ENCODE measurements at regions not wholly inside any gene's neighbourhood (a gene's known extent, or its start where the extent isn't known, plus 50 kb on each side); places are given as distances from the start of the nearest gene placed in this dataset.
"Not testable (repeated sequence)": the region's sequence is repeated elsewhere in the genome, so short reads cannot be mapped to it uniquely, and the experiment has no call there.

- H3K4me2 ChIP-seq (ENCODE audit: low read length, poor library complexity, severe bottlenecking); H2BK12ac ChIP-seq (ENCODE audit: low read length in 2 of 2); H3K27me3 ChIP-seq (ENCODE audit: control insufficient read depth in 1 of 2, insufficient read depth in 1 of 2, low read length in 2 of 2); H3K23ac ChIP-seq (ENCODE audit: low read length in 2 of 2); H2BK15ac ChIP-seq (ENCODE audit: low read depth, poor library complexity, severe bottlenecking); H3K9ac ChIP-seq (ENCODE audit: low read length); H3K36me3 ChIP-seq (ENCODE audit: control insufficient read depth in 1 of 2, insufficient read depth in 2 of 2, low read depth in 1 of 2, low read length in 2 of 2); H2AFZ ChIP-seq (ENCODE audit: low read depth, low read length); H3K4me1 ChIP-seq (ENCODE audit: control insufficient read depth, insufficient read depth, low read depth, low read length); H3K27ac ChIP-seq (ENCODE audit: low read length, poor library complexity, severe bottlenecking); H2BK5ac ChIP-seq (ENCODE audit: low read depth, low read length, poor library complexity, severe bottlenecking); H3K79me1 ChIP-seq (replicated peaks; ENCODE audit: low read length, poor library complexity, severe bottlenecking); H4K91ac ChIP-seq (ENCODE audit: low read length); H3K4ac ChIP-seq (ENCODE audit: low read depth in 1 of 2, low read length in 2 of 2); H3K14ac ChIP-seq (ENCODE audit: low read length in 2 of 2); H2AK5ac ChIP-seq (ENCODE audit: low read length, severe bottlenecking); H3K4me3 ChIP-seq (ENCODE audit: insufficient read depth in 1 of 2, low read depth in 1 of 2, low read length in 2 of 2); H4K8ac ChIP-seq (ENCODE audit: low read length); DNase-seq; H3K18ac ChIP-seq (ENCODE audit: low read depth in 1 of 2, low read length in 2 of 2); H3K9me3 ChIP-seq (ENCODE audit: control insufficient read depth, low read length); H2BK120ac ChIP-seq (ENCODE audit: low read depth, low read length): not testable (repeated sequence)
- whole genome bisulfite sequencing = 98% methylated on average over 25 of the region's 31 CpGs
These were observed 170.2 kb upstream of the NYAP2 start for GRCh38 chr2:225229346-225229745.

- H3K36me3 ChIP-seq (ENCODE audit: control insufficient read depth in 1 of 2, insufficient read depth in 2 of 2, low read depth in 1 of 2, low read length in 2 of 2) = no peaks in the 10 kb centered on the region
- H3K79me1 ChIP-seq (replicated peaks; ENCODE audit: low read length, poor library complexity, severe bottlenecking) = no peaks in the 10 kb centered on the region
- no peak overlapping the region for H2AK5ac ChIP-seq (ENCODE audit: low read length, severe bottlenecking)
- no peak overlapping the region for H3K4me3 ChIP-seq (ENCODE audit: insufficient read depth in 1 of 2, low read depth in 1 of 2, low read length in 2 of 2)
- H3K27ac ChIP-seq (ENCODE audit: low read length, poor library complexity, severe bottlenecking) = no peak overlapping the region
- H2BK120ac ChIP-seq (ENCODE audit: low read depth, low read length) = no peak overlapping the region
- no peak overlapping the region for H3K4ac ChIP-seq (ENCODE audit: low read depth in 1 of 2, low read length in 2 of 2)
- no peak overlapping the region for H2BK5ac ChIP-seq (ENCODE audit: low read depth, low read length, poor library complexity, severe bottlenecking)
- H2AFZ ChIP-seq (ENCODE audit: low read depth, low read length) = no peak overlapping the region
- no peaks in the 10 kb centered on the region for H3K4me1 ChIP-seq (ENCODE audit: control insufficient read depth, insufficient read depth, low read depth, low read length)
- no peak overlapping the region for H3K4me2 ChIP-seq (ENCODE audit: low read length, poor library complexity, severe bottlenecking)
- no peak overlapping the region for H3K9ac ChIP-seq (ENCODE audit: low read length)
- H2BK12ac ChIP-seq (ENCODE audit: low read length in 2 of 2) = no peak overlapping the region
- H3K18ac ChIP-seq (ENCODE audit: low read depth in 1 of 2, low read length in 2 of 2) = no peak overlapping the region
- H4K91ac ChIP-seq (ENCODE audit: low read length) = no peak overlapping the region
- peaks cover 0 to 5% of the 10 kb centered on the region in 2 experiments for H3K27me3 ChIP-seq (ENCODE audit: control insufficient read depth in 1 of 2, insufficient read depth in 1 of 2, low read length in 2 of 2)
- WGBS = 95% methylated on average over 1 of the region's 4 CpGs
- DNase-seq = no peak
- H3K9me3 ChIP-seq (ENCODE audit: control insufficient read depth, low read length) = no peaks in the 10 kb centered on the region
- H3K23ac ChIP-seq (ENCODE audit: low read length in 2 of 2) = no peak overlapping the region
- no peak overlapping the region for H3K14ac ChIP-seq (ENCODE audit: low read length in 2 of 2)
- H2BK15ac ChIP-seq (ENCODE audit: low read depth, poor library complexity, severe bottlenecking) = no peak overlapping the region
- no peak overlapping the region for H4K8ac ChIP-seq (ENCODE audit: low read length)
These were observed 173.1 kb upstream of the NYAP2 start for GRCh38 chr2:225226441-225226840.

- Histone ChIP-seq H2BK12ac (ENCODE audit: low read length in 2 of 2) (no peak overlapping the region), H3K4ac (ENCODE audit: low read depth in 1 of 2, low read length in 2 of 2) (no peak overlapping the region), H3K9ac (ENCODE audit: low read length) (no peak overlapping the region), H3K23ac (ENCODE audit: low read length in 2 of 2) (no peak overlapping the region), H3K18ac (ENCODE audit: low read depth in 1 of 2, low read length in 2 of 2) (no peak overlapping the region), H3K4me3 (ENCODE audit: insufficient read depth in 1 of 2, low read depth in 1 of 2, low read length in 2 of 2) (no peak overlapping the region), H4K8ac (ENCODE audit: low read length) (no peak overlapping the region), H2BK120ac (ENCODE audit: low read depth, low read length) (no peak overlapping the region), H3K4me1 (ENCODE audit: control insufficient read depth, insufficient read depth, low read depth, low read length) (no peaks in the 10 kb centered on the region), H2BK15ac (ENCODE audit: low read depth, poor library complexity, severe bottlenecking) (no peak overlapping the region), H3K27ac (ENCODE audit: low read length, poor library complexity, severe bottlenecking) (no peak overlapping the region), H3K9me3 (ENCODE audit: control insufficient read depth, low read length) (no peaks in the 10 kb centered on the region), H3K14ac (ENCODE audit: low read length in 2 of 2) (no peak overlapping the region), H4K91ac (ENCODE audit: low read length) (no peak overlapping the region), H2AFZ (ENCODE audit: low read depth, low read length) (no peak overlapping the region), H3K4me2 (ENCODE audit: low read length, poor library complexity, severe bottlenecking) (no peak overlapping the region), H2BK5ac (ENCODE audit: low read depth, low read length, poor library complexity, severe bottlenecking) (no peak overlapping the region), H3K27me3 (ENCODE audit: control insufficient read depth in 1 of 2, insufficient read depth in 1 of 2, low read length in 2 of 2) (no peaks in the 10 kb centered on the region), H3K79me1 (replicated peaks; ENCODE audit: low read length, poor library complexity, severe bottlenecking) (no peaks in the 10 kb centered on the region), H2AK5ac (ENCODE audit: low read length, severe bottlenecking) (no peak overlapping the region), H3K36me3 (ENCODE audit: control insufficient read depth in 1 of 2, insufficient read depth in 2 of 2, low read depth in 1 of 2, low read length in 2 of 2) (no peaks in the 10 kb centered on the region)
- no peak for DNase-seq
These were observed 176.2 kb upstream of the NYAP2 start for GRCh38 chr2:225223301-225223700.

DNA sequence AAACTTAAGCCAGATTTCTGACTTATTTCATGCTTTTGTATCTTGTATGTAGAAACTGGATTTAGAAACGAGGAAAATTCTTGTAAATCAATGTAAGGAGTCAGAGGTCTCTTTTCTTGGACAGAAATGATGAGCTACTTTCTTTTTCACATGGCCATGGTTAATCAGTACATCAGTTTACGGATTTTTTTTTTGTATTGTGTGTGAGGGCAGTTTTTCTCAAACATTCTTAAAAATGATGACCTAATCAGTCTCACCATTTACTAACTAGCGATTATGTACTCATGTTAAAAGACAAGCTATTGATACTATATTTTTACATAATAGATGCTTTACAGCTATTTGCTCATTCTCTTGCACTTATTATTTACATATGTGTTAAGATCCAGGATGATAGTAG lies 165.2 kb upstream of the DOCK10 start:
- no peaks in the 10 kb centered on the region for H3K9me3 ChIP-seq (ENCODE audit: control insufficient read depth, low read length)
- H2BK12ac ChIP-seq (ENCODE audit: low read length in 2 of 2) = no peak overlapping the region
- no peak overlapping the region for H2AK5ac ChIP-seq (ENCODE audit: low read length, severe bottlenecking)
- no peaks in the 10 kb centered on the region for H3K4me1 ChIP-seq (ENCODE audit: control insufficient read depth, insufficient read depth, low read depth, low read length)
- H4K91ac ChIP-seq (ENCODE audit: low read length) = no peak overlapping the region
- H3K36me3 ChIP-seq (ENCODE audit: control insufficient read depth in 1 of 2, insufficient read depth in 2 of 2, low read depth in 1 of 2, low read length in 2 of 2) = no peaks in the 10 kb centered on the region
- no peak for DNase-seq
- H3K79me1 ChIP-seq (replicated peaks; ENCODE audit: low read length, poor library complexity, severe bottlenecking) = no peaks in the 10 kb centered on the region
- WGBS = 54% methylated on average over 1 of the region's 3 CpGs
- no peak overlapping the region for H2BK5ac ChIP-seq (ENCODE audit: low read depth, low read length, poor library complexity, severe bottlenecking)
- H3K9ac ChIP-seq (ENCODE audit: low read length) = no peak overlapping the region
- H3K18ac ChIP-seq (ENCODE audit: low read depth in 1 of 2, low read length in 2 of 2) = no peak overlapping the region
- no peak overlapping the region for H2AFZ ChIP-seq (ENCODE audit: low read depth, low read length)
- no peak overlapping the region for H3K4me2 ChIP-seq (ENCODE audit: low read length, poor library complexity, severe bottlenecking)
- H3K4ac ChIP-seq (ENCODE audit: low read depth in 1 of 2, low read length in 2 of 2) = no peak overlapping the region
- no peak overlapping the region for H3K23ac ChIP-seq (ENCODE audit: low read length in 2 of 2)
- no peak overlapping the region for H3K14ac ChIP-seq (ENCODE audit: low read length in 2 of 2)
- H2BK15ac ChIP-seq (ENCODE audit: low read depth, poor library complexity, severe bottlenecking) = no peak overlapping the region
- peaks cover 0 to 3% of the 10 kb centered on the region in 2 experiments for H3K27me3 ChIP-seq (ENCODE audit: control insufficient read depth in 1 of 2, insufficient read depth in 1 of 2, low read length in 2 of 2)
- H2BK120ac ChIP-seq (ENCODE audit: low read depth, low read length) = no peak overlapping the region
- no peak overlapping the region for H4K8ac ChIP-seq (ENCODE audit: low read length)
- H3K4me3 ChIP-seq (ENCODE audit: insufficient read depth in 1 of 2, low read depth in 1 of 2, low read length in 2 of 2) = no peak overlapping the region
- H3K27ac ChIP-seq (ENCODE audit: low read length, poor library complexity, severe bottlenecking) = no peak overlapping the region

Data from mesenchymal stem cell (in vitro differentiated cells and primary cell).